ENCODE measurements at regions not wholly inside any gene's neighbourhood (a gene's known extent, or its start where the extent isn't known, plus 50 kb on each side); places are given as distances from the start of the nearest gene placed in this dataset.
"Not testable (repeated sequence)": the region's sequence is repeated elsewhere in the genome, so short reads cannot be mapped to it uniquely, and the experiment has no call there.

GRCh38 chr9:63347347-63347746 lies 1937.7 kb downstream of the FOXD4L5 start:
- not testable (repeated sequence) for TF ChIP-seq CTCF (IDR thresholded peaks at IDR 0.05; ENCODE audit: insufficient read depth, low read depth, low read length); EZH2 (IDR thresholded peaks at IDR 0.05; ENCODE audit: insufficient read depth, low read length)

Data from astrocyte (in vitro differentiated cells and primary cell).